Memory B cell (primary cell): ENCODE measurements at regions not wholly inside any gene's neighbourhood (a gene's known extent, or its start where the extent isn't known, plus 50 kb on each side); places are given as distances from the start of the nearest gene placed in this dataset.
A peak's percentile ranks its signal among the peaks of the same experiment; 100 is the strongest.

Experiments
- ATAC-seq: fragments of 150-1000 bp; cut with Tn5 transposase; 2 replicates; pipeline ENCODE4 v1.10.0; 2021; ENCODE audit warnings: low read depth, mild to moderate bottlenecking, moderate library complexity
- DNase-seq, 2 donors: peaks; one replicate each; pipeline ENCODE4 v3.0.0; 2022; ENCODE audit warnings: low spot score in 2 of 2
- H3K27ac Mint-ChIP-seq: one replicate; pipeline ENCODE4 v1.8.0; 2022; ENCODE audit warnings: mild to moderate bottlenecking, moderate library complexity, mixed read lengths
- H3K27me3 Mint-ChIP-seq: one replicate; pipeline ENCODE4 v1.8.0; 2022; ENCODE audit warnings: mixed read lengths
- H3K36me3 Mint-ChIP-seq: one replicate; pipeline ENCODE4 v1.8.0; 2022; ENCODE audit warnings: mild to moderate bottlenecking, mixed read lengths
- H3K4me1 Mint-ChIP-seq: one replicate; pipeline ENCODE4 v1.8.0; 2022; ENCODE audit warnings: mixed read lengths
- H3K4me3 Mint-ChIP-seq: one replicate; pipeline ENCODE4 v1.8.0; 2022; ENCODE audit warnings: mild to moderate bottlenecking, moderate library complexity, mixed read lengths
- H3K9me3 Mint-ChIP-seq: one replicate; pipeline ENCODE4 v1.8.0; 2022; ENCODE audit warnings: mixed read lengths

DNA sequence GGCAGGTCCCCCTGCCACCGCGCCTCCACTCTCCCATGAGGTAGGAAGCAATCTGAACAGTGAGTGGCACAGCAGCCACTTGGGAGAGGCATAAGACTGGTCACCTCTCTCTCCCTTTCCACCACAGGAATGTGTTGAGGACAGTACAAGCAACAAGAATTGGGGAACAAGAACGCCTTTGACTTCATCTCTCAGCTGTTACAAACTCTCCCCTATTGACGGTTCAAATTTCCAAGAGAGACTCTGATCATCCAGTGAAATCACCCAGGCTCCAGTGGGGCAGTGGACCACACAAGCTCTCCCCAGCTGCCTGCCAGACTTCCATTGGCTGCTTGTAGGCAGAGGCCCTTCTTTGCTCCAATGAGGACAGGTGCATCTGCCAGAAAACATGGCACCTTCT is 249.9 kb upstream of the JUN start:
- no peaks in the 10 kb centered on the region for H3K27me3 Mint-ChIP-seq
- no peak overlapping the region for H3K4me3 Mint-ChIP-seq
- no peak overlapping the region for H3K27ac Mint-ChIP-seq
- no peaks in the 10 kb centered on the region for H3K9me3 Mint-ChIP-seq
- ATAC-seq, result no peak
- peaks cover 3% of the 10 kb centered on the region for H3K36me3 Mint-ChIP-seq
- no peak for DNase-seq
- H3K4me1 Mint-ChIP-seq, result peaks cover 2% of the 10 kb centered on the region

DNA sequence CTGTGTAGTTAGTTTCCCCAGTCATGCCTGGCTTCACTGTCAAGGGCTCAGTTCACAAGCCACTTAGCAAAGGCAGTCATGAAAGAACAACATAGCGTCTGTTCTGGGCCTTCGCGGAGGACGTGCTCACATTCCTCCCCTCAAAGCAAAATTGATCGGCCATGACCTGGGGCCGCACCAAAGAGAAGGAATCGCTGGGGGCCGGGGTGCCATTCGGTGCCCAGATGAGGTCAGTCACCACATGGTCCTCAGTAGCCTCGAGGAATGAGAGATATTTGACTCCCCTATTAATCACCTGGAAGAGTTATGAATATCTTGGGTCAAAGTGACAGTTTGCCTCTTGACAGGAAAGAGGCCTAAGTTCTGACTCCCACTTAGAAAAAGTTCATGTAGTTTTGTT is 251.1 kb upstream of the JUN start:
- Mint-ChIP-seq H3K27ac (no peak overlapping the region), H3K36me3 (peaks cover 3% of the 10 kb centered on the region), H3K4me3 (no peak overlapping the region), H3K9me3 (no peaks in the 10 kb centered on the region), H3K27me3 (no peaks in the 10 kb centered on the region), H3K4me1 (peaks cover 4% of the 10 kb centered on the region)
- DNase-seq (no peak), ATAC-seq (no peak)

DNA sequence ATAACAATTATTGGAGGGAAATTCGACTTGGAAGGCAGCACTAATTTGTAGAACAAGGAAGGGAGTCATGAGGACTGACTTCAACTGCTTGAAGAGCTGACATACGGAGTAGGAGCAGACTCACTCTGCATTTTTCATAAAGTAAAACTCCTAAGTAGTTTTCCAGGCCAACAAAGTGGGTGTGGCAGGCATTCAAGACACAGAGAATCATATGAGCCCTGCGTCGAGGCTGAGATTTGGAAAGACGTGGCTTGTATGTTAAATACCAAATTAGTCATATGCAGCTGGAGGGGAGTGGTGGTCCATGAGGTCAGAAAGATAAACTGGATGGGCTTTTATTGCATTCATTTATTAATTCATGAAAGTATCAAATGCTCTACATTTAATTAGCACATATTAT is 255.7 kb upstream of the JUN start:
- H3K27me3 Mint-ChIP-seq, result no peaks in the 10 kb centered on the region
- H3K4me1 Mint-ChIP-seq, result peaks cover 7% of the 10 kb centered on the region
- H3K4me3 Mint-ChIP-seq, result no peak overlapping the region
- ATAC-seq (no peak), DNase-seq (no peak)
- no peaks in the 10 kb centered on the region for H3K9me3 Mint-ChIP-seq
- H3K27ac Mint-ChIP-seq, result peak overlapping the region; percentile 2
- no peaks in the 10 kb centered on the region for H3K36me3 Mint-ChIP-seq

DNA sequence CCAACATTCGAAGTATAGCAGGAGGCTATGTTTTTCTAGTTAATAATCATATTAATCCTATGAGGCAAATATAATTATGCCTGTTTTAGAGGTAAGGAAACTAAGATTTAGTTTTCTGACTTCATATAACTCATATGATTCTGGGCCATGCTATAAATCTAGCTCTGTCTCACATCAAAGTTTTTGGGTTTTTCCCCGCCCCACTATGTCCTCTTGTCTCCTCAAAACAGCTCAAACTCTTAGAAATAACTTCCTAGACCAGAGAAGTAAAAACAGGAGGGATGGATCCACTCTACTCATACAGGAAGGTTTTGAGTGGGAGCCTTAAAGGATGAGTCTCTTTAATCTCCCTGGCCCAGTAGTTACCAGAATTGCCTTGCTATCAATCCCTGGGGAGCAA is 256.4 kb upstream of the FGGY start:
- no peak overlapping the region for H3K27ac Mint-ChIP-seq
- no peak for DNase-seq
- H3K9me3 Mint-ChIP-seq, result no peaks in the 10 kb centered on the region
- peaks cover 4% of the 10 kb centered on the region for H3K36me3 Mint-ChIP-seq
- no peak for ATAC-seq
- H3K27me3 Mint-ChIP-seq, result no peaks in the 10 kb centered on the region
- no peak overlapping the region for H3K4me3 Mint-ChIP-seq
- H3K4me1 Mint-ChIP-seq, result peaks cover 14% of the 10 kb centered on the region

DNA sequence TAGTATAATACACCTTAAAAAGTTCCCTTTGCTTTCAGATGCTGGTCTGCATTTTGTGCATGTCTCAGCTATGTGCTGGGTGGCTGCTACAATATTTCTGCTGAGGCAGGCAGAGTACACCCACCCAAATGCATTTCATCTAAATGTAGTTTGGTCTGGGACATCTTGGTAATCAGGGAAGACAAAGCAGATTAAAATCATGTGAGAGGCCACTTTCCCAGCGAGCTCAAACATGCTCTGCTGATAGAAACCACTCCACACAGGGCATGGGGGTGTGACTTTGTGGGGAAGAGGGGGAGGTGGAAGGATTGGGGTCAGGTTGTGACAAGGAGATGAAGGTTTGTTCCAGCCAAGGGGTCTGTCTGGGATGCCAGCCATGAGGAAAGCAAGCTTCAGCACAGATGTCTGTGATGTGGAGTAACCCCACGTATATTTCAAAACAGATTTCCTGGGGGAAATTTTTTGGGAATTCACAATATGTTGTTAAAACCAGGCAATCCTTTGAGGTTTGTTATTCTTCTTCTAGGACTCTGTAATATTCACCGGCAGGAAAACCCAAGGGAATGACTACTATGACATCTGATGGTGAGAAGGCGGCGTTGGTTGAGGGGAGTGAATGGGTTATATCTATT is 255.1 kb upstream of the FGGY start:
- H3K27ac Mint-ChIP-seq, result no peak overlapping the region
- no peaks in the 10 kb centered on the region for H3K27me3 Mint-ChIP-seq
- H3K4me3 Mint-ChIP-seq, result no peak overlapping the region
- no peaks in the 10 kb centered on the region for H3K9me3 Mint-ChIP-seq
- ATAC-seq, result no peak
- H3K36me3 Mint-ChIP-seq, result peaks cover 8% of the 10 kb centered on the region
- H3K4me1 Mint-ChIP-seq, result peaks cover 24% of the 10 kb centered on the region
- no peak for DNase-seq

DNA sequence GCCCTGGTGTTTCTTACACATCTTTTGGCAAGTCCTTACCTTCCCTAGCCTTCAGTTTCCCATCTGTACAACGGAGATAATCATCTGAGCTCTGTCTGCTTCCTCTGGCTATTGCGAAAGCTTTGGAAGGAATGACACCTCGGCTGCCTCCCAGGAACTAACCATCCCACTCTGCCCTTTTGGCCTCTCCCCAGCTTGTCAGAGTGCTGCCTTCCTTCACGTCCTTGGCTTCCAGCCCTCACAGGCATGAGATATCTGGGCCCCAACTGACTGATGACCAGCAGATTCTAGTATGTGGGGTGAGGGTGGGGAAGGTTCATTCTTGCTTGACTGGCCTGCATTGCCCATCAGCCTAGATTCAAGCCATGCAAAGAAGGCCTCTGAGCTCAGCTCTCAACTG is 253.1 kb upstream of the FGGY start:
- Mint-ChIP-seq H3K27ac (peak overlapping the region; percentile 13), H3K4me1 (peaks cover 29% of the 10 kb centered on the region), H3K9me3 (no peaks in the 10 kb centered on the region), H3K27me3 (no peaks in the 10 kb centered on the region), H3K36me3 (peaks cover 12% of the 10 kb centered on the region), H3K4me3 (no peak overlapping the region)
- DNase-seq (no peak), ATAC-seq (no peak)

DNA sequence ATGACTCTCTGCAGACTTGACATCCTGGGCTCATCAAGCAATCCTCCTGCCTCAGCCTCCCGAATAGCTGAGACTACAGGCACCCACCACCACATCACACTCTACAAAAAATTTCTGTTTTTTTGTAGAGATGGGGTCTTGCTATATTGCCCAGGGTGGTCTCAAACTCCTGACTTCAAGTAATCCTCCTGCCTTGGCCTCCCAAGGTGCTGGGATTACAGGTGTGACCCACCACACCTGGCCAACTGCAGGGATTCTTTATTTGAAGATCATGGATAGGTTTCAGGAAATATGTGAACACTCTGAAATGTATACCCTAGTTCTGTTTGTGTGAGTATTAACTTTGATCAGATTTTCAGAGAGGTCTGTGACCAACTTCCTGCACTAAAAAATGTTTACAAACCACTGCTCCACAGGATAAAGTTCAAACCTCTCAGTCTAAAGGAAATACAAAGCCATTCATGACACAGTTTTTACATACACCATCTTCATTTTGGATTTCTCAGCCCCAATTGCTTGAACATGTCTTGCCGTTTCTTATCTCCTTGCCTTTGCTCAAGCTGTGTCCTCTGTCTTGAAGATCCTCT is 252.3 kb upstream of the FGGY start:
- peaks cover 27% of the 10 kb centered on the region for H3K4me1 Mint-ChIP-seq
- H3K4me3 Mint-ChIP-seq, result no peak overlapping the region
- peaks cover 12% of the 10 kb centered on the region for H3K36me3 Mint-ChIP-seq
- H3K27ac Mint-ChIP-seq, result peak overlapping the region; percentile 76
- no peaks in the 10 kb centered on the region for H3K9me3 Mint-ChIP-seq
- no peaks in the 10 kb centered on the region for H3K27me3 Mint-ChIP-seq
- ATAC-seq (no peak), DNase-seq (no peak)

DNA sequence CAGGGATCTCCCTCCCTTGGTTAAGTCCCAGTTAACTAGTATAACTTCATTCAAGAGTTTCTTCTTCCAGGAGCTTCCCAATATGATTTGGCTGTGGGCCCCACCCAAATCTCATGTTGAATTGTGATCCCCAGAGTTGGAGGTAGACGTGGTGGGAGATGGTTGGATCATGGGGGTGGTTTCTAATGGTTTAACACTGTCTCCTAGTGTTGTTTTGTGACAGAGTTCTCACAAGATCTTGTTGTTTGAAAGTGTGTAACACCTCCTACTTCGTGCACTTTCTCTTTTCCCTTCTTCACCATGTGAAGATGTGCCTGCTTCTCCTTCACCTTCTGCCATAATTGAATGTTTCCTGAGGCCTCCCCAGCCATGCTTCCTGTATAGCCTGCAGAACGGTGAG is 251.8 kb upstream of the FGGY start:
- DNase-seq, result no peak
- Mint-ChIP-seq H3K36me3 (peaks cover 12% of the 10 kb centered on the region), H3K27ac (peak overlapping the region; percentile 76), H3K4me1 (peaks cover 27% of the 10 kb centered on the region), H3K27me3 (no peaks in the 10 kb centered on the region), H3K9me3 (no peaks in the 10 kb centered on the region), H3K4me3 (no peak overlapping the region)
- ATAC-seq, result no peak

DNA sequence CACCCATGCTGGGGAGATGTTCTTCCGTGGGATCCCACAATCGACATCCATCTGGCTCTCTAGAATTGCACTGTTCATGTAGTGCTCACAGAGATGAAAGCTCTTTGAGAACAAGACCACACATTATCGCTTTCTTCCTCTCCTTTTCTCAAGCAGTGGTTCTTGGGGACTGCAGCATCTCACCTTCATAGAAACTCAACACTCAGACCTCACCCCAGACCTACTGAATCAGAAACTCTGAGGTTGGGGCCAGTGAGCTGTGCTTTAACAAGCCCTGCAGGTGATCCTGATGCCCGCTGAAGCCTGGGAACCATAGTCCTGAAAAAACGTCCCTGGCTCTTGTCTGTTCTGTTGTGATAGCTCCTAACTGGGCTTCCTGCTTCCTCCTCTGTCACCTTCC is 251.3 kb upstream of the FGGY start:
- H3K9me3 Mint-ChIP-seq, result no peaks in the 10 kb centered on the region
- no peak for ATAC-seq
- H3K36me3 Mint-ChIP-seq, result peaks cover 12% of the 10 kb centered on the region
- DNase-seq, result no peak
- H3K27me3 Mint-ChIP-seq, result no peaks in the 10 kb centered on the region
- peaks cover 27% of the 10 kb centered on the region for H3K4me1 Mint-ChIP-seq
- H3K4me3 Mint-ChIP-seq, result no peak overlapping the region
- peak overlapping the region; percentile 76 for H3K27ac Mint-ChIP-seq

DNA sequence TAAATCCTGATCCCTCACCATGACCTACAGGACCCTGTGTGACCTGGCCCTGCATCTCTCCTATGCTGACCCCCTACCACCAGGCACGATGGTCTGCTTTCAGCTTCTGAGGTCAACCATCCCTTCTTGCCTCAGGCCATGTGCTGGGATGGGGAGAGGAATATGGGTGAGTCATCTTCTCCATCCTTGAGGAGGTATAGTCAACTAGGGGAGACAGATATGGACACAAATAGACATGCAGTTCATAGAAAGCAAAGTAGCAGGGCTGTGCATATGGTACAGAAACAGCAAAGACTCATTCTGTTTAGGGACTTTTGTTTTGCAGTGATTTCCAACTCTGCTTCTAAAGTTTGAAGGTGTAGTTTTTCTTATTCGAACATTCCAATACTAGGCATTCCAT is 250.8 kb upstream of the FGGY start:
- Mint-ChIP-seq H3K4me1 (peaks cover 27% of the 10 kb centered on the region), H3K9me3 (no peaks in the 10 kb centered on the region), H3K27ac (peak overlapping the region; percentile 76), H3K27me3 (no peaks in the 10 kb centered on the region), H3K36me3 (peaks cover 12% of the 10 kb centered on the region), H3K4me3 (peak overlapping the region; percentile 1)
- no peak for ATAC-seq
- no peak for DNase-seq

DNA sequence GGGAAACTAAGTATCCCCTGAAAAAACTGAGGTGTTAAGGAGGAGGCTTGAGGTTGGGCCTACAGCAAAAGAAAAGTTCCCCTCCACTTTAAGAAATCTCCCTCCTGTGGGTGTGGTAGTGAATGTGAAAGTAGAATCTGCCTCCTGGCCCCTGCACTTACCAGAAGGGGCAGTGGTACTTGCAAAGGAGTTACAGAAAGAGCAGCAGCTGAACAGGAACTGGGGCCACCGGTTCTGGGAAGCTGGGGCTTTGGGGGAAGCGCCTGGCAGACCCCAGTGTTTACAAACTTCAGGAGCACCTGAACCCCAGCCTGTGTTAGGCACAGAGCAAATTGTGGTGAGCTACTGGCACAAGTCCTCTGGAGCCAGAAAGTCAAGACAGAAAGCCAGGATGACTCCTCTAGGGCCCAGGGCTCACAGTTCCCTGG is 250.2 kb upstream of the FGGY start:
- Mint-ChIP-seq H3K27me3 (no peaks in the 10 kb centered on the region), H3K4me3 (peak overlapping the region; percentile 62), H3K36me3 (peaks cover 12% of the 10 kb centered on the region), H3K9me3 (no peaks in the 10 kb centered on the region), H3K4me1 (peaks cover 24% of the 10 kb centered on the region), H3K27ac (peak overlapping the region; percentile 76)
- peak; percentile 99 for ATAC-seq
- peak; percentile 30 to 55 for DNase-seq

DNA sequence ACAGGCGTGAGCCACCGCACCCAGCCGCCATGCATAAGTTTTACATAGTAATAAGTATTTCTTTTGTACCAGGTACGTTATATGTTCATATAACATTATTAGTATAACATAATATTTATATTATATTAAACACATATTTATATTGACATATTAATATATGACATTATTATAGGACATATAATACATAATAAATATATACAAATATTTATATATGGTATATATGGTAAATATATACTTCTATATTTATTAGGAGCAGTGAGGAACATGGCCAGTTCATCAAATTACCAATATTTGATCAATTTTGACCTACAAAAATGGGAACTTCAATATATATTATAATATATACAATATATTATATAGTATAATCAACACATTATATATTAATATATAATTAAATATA is 245.9 kb upstream of the FGGY start:
- ATAC-seq (no peak), DNase-seq (no peak)
- Mint-ChIP-seq H3K36me3 (peaks cover 6% of the 10 kb centered on the region), H3K27ac (no peak overlapping the region), H3K9me3 (no peaks in the 10 kb centered on the region), H3K27me3 (no peaks in the 10 kb centered on the region), H3K4me1 (peaks cover 13% of the 10 kb centered on the region), H3K4me3 (no peak overlapping the region)

DNA sequence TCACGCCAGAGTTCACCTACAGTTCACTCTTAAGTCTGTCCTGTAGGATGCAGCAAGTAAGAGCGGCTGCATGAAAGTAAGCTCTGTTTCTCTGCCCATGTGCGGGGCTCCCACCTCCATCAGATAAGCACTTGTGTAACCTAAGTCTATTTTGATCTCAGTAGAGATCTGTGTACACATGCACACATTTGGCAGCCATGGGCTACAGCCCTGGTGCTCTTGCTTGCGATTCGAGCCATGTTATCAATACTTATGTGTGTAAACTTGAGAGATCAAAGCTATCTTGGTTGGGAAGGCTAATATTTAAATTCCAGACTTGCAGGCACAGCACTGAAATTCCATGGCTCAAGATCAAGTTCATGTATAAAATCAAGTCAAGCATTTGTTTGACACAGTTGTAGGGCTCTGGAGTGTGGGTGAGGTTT is 244.7 kb upstream of the FGGY start:
- H3K27ac Mint-ChIP-seq, result no peak overlapping the region
- no peaks in the 10 kb centered on the region for H3K27me3 Mint-ChIP-seq
- peaks cover 5% of the 10 kb centered on the region for H3K36me3 Mint-ChIP-seq
- no peak for ATAC-seq
- H3K4me1 Mint-ChIP-seq, result peaks cover 6% of the 10 kb centered on the region
- no peaks in the 10 kb centered on the region for H3K9me3 Mint-ChIP-seq
- H3K4me3 Mint-ChIP-seq, result no peak overlapping the region
- no peak for DNase-seq

DNA sequence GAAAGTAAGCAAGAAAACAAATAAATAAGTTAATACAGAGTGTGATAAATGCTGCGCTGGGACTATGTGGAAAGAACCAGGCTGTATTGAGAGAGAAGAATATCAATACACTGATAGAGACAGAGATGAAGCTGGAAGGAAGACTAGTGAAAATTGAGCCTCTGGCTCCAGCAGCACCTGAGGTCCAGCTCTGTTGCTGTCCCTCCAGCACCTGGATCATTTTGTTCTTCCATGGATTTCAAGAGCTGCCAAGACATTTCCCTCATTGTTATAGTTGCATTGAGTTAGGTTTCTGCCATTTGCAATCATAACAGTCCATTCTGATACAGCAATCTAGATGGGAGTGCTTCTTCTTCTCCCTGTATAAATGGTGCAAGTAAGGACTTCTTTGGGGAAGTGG is 242.7 kb upstream of the FGGY start:
- DNase-seq (no peak), ATAC-seq (no peak)
- Mint-ChIP-seq H3K4me3 (no peak overlapping the region), H3K27ac (no peak overlapping the region), H3K27me3 (no peaks in the 10 kb centered on the region), H3K9me3 (no peaks in the 10 kb centered on the region), H3K4me1 (peaks cover 11% of the 10 kb centered on the region), H3K36me3 (no peaks in the 10 kb centered on the region)
